ENCODE measurements at regions not wholly inside any gene's neighbourhood (a gene's known extent, or its start where the extent isn't known, plus 50 kb on each side); places are given as distances from the start of the nearest gene placed in this dataset.

DNA sequence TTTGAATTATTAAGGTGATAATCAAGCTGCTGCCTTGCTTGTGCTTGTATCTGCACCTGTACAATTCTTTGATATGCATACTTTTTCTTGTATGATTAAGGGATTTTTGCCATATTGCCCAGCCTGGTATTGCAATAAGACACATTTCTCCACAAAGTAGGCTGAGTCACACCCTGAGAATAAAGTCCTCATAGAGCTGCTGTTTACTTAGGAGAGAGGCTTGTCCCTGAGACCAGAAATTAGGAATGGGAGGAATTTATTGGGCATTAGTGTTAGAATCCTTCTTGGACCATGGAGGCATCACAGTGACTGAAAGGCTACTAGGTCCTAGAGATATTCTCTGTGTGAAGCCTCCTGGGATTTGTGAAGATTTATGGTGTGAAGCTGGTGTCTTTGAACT is 506.8 kb upstream of the FBXO33 start:
- no peak for DNase-seq

- DNase-seq: no peak
Measured at GRCh38 chr14:39912192-39913100, 480.2 kb upstream of the FBXO33 start.

- no peak for DNase-seq
Measured at GRCh38 chr14:39897657-39898056, 465.4 kb upstream of the FBXO33 start.

DNA sequence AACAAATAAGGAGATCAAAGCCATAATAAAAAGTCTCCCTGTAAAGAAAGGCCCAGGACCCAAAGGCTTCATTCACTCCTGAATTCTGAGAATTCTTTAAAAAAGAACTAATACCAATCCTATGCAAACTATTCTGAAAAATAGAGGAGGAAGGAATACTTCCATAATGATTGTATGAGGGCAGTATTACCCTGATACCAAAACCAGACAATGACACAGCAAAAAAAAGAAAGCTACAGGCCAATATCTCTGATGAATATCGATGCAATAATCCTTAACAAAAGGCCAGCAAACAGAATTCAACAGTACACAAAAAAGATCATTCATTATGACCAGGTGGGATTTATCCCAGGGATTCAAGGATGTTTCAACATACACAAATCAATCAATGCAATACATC is 457.8 kb upstream of the FBXO33 start:
- no peak for DNase-seq

GRCh38 chr14:39884091-39884490 is 451.9 kb upstream of the FBXO33 start:
- DNase-seq: no peak

GRCh38 chr14:39880965-39881364 is 448.7 kb upstream of the FBXO33 start:
- no peak for DNase-seq

- DNase-seq: no peak
Measured at GRCh38 chr14:39880106-39880695, 448.0 kb upstream of the FBXO33 start.

DNA sequence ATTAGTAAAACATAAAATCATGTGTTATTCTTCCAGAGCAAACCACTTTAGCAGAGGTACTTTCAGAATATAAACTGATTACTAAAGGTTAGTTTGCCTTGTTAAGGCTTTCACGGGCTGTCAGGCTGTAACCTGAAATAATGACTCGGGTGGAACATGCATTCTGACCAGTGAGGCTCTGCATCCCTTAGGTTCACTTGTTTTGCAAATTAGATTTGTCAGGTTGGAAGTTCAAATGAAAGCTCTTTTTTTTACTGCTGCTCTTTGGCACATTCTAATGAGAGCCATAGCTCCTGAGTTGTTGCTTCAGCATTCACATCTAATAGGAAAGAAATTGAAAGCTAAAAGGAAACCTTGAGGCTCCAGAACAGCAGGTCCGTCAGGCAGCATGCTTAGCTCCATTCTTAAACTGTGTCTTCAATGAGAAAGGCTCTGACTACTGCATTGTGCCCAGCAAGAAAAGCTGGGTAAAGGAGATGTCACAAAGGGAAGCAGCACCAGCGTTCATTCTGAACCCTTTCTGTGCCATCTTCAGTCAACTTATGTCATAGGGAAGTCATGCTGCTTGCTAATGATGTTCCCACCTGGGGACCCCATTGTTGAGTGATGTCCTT is 445.5 kb upstream of the FBXO33 start:
- DNase-seq: no peak

DNA sequence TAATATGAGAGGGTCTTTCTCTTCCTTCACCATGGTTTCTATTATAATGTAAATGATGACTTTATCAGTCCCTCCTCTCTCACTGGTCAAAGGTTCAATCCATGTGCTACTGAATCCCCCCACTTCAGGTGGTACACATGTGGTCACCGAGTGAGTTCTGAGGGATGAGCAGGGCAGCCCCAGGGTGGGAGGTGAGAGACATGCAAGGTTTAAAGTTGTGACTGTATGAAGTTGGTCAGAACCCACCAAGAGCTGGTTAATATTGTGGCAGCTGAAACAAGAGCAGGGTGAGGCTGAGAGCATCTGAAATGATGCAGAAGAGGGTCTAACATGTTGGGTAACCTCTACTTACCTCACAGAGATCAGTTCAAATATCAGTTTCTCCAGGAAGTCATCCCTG is 444.7 kb upstream of the FBXO33 start:
- DNase-seq: no peak

GRCh38 chr14:39875028-39875427 is 442.8 kb upstream of the FBXO33 start:
- no peak for DNase-seq

- no peak for DNase-seq
Measured at GRCh38 chr14:39873791-39874190, 441.6 kb upstream of the FBXO33 start.

- DNase-seq: no peak
Measured at GRCh38 chr14:39868949-39869348, 436.7 kb upstream of the FBXO33 start.

GRCh38 chr14:39868251-39868650 is 436.0 kb upstream of the FBXO33 start:
- DNase-seq: no peak

DNA sequence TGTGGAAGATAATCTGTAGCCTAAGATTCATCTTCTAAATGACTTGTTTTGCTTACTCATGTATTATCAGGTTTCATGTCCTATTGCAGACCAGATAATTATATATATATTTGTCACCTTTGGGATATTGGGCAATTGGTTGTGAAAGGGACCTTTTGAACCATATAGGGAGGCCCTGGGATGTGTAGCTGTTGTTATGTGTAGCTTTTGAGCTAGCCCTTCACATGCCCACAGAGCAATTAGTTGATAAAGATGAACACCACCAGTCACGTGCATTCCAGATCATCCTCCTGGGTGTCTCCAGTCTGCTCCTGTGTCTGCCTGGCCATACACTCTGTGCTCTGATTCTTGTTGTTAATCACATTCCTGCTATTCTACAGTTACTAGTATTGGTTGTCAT is 431.2 kb upstream of the FBXO33 start:
- DNase-seq: no peak

- no peak for DNase-seq
Measured at GRCh38 chr14:39861696-39862095, 429.5 kb upstream of the FBXO33 start.

DNA sequence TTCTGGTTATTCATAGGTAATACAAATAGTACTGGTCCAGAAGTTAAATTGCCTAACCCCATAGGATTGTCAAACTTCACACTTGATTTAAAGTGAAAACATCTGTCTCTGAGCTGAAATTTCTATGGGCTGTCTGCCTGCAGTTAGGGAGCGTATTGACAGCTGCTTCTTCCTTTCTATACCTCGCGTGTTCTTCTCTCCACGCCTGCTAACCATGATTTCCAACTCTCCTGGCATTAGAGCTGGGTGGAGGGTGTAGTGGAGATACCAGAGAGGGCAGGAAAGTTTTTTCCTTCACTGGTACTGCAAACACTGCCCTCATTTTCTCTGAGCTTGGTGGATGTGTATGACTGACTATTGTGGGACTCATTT is 429.0 kb upstream of the FBXO33 start:
- no peak for DNase-seq

DNA sequence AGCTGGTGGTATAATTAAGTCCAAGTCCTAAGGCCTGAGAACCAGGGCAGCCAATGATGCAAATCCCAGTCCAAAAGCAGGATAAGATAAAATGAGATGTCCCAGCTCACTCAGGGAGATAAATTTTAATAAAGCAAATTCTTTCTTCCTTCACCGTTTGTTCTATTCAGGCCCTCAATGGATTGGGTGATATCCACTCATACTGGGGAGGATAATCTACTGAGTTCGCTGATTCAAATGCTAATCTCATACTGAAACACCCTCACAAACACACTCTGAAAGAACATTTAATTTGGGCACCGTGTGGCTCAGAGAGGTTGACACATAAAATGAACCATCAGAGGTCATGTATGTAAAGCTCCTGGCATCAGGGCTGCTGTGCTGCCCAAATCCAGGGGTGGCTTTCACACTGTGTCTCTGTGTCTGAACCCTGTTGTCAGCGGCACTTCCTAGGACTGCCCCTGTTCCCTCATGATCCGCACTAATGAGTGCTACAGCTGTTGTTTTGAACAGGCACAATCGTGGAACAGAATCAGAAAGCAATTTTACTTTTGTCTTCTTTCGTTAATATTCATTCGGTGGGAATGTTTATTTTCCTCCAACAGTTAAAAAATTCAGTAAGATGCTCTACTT is 428.5 kb upstream of the FBXO33 start:
- no peak for DNase-seq

DNA sequence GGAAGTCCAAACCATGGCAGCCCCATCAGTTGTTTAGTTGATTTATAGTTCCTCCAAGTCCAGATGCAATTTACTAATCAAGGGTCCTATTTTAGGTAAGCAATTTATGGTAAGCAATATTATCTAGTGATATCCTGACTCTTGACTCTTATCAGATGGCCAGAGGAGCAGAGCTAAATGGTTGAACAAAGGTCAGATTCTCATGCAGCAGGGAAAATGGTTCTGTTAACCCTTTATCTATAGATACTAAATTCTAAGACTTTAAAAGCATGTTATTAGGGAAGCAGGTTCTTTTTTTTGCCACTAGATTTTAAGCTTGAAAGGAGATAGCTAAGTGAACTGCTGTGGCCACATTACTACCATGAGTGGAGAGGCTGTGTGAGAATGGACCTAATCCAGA is 427.1 kb upstream of the FBXO33 start:
- no peak for DNase-seq

DNA sequence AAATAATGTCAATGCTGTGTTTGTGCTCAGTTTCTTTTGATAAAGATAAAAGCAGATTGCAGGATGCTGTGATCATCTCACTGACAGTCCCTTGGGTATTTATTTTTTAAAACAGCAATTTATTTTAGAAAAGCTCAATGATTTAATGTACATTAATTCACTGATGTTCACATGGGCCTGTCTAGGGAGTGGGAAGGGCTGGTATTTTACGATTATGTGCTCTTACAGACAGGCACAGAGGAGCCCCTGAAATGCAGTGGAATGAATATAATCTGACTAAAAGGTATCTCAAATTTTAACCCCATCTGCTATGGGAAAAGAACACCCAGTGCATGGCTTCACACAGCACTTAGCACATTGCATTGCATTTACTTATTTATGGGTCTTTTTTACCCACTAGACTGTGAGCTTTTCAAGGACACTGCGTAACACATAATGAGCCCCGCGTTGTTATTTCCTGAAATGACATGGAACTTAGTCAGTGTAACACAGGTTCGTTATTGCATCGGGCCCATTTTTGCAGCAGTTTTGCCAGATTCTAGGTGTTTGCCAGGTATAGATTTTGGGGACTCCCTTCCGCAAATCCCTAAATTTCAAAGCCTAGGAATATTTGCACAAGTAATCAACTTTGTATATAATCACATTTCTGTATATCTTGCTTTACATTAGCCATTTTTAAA is 425.3 kb upstream of the FBXO33 start:
- DNase-seq: no peak

DNA sequence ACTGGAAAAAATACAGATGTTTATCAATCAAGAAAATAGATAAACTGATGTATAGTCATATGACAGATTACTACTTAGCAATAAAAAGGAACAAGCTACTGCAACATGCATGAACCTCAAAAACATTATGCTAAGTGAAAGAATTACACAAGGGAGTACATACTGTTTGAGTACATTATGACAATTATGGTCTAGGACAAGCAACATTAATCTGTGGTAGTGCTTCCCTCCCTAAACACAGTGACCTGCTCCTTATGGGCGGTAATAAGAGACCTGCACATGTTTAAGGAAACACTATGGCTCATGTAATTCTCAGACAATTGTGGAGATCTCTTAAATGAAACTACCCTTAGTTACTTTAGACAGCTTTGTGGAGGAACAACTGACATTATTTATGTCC is 421.2 kb upstream of the FBXO33 start:
- no peak for DNase-seq

- DNase-seq: no peak
Measured at GRCh38 chr14:39851202-39851601, 419.0 kb upstream of the FBXO33 start.

DNA sequence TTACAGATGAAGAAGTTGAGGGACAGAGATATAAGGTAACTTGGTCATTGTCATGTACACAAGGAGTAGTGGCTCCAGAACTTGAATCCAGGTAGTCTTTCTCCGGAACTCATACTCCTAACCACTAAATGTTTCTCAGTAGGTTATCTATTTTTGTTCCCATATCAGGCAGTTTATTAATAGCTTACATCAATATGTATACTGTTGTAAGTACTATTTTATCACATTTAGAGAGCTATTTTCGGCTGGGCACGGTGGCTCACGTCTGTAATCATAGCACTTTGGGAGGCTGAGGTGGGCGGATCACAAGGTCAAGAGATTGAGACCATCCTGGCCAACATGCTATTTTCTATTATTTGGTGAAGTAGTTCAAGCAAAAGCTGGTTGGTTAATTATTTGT is 415.6 kb upstream of the FBXO33 start:
- DNase-seq: no peak

- no peak for DNase-seq
Measured at GRCh38 chr14:39847194-39847593, 415.0 kb upstream of the FBXO33 start.
